ENCODE measurements at regions not wholly inside any gene's neighbourhood (a gene's known extent, or its start where the extent isn't known, plus 50 kb on each side); places are given as distances from the start of the nearest gene placed in this dataset.

GRCh38 chr1:229845410-229846138, 219.5 kb downstream of the URB2 start:
- TF ChIP-seq CTCF (conservative IDR thresholded peaks at IDR 0.05) (peak; percentile 43), ZFX (IDR thresholded peaks at IDR 0.05) (no peak)
